ENCODE measurements at regions not wholly inside any gene's neighbourhood (a gene's known extent, or its start where the extent isn't known, plus 50 kb on each side); places are given as distances from the start of the nearest gene placed in this dataset.
A peak's percentile ranks its signal among the peaks of the same experiment; 100 is the strongest.

DNA sequence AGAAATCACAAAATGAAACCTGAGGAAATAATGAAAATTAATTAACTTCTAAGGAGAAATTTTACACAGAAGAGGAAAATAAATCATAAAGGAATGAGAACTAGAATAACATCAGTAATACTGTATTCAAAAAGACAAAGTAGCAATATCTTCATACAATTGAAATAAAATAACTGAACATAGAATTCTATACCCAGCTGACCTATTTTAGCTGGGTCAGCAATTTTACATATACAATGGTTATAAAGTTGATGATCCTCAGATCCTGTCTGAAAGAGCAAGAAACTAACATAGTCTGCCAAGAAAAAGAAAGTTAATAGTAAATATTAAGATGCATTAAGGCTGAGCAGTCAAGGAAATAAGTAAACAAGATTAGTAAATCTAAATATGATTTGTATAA is 93.0 kb upstream of the P3H2 start:
- H3K4me3 ChIP-seq (replicated peaks; ENCODE audit: low read depth, low read length): no peak overlapping the region
- no peak for DNase-seq (ENCODE audit: low read depth)
- no peak for TF ChIP-seq CTCF (IDR thresholded peaks at IDR 0.05; ENCODE audit: low read length, missing control alignments)

GRCh38 chr3:190210608-190211007 is 89.9 kb upstream of the P3H2 start:
- no peak for DNase-seq (ENCODE audit: low read depth)

DNA sequence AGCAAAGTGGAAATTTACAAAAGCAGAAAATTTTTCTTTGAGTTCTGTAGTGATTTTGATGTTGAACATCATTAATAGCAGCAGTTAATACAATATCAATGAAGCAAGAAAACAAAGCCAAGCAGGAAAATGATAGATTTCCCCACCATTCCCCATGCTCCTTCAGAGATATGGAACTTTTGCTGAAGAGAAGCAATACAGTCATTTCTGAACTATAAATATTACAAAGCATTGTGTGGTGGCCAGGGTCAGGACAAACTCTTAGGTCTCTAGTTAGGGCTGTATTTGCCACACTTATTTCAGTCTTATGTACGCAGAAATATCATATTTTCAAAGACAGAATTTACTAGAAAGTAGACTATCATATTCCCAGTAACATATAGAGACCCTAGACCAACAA is 88.8 kb upstream of the P3H2 start:
- TF ChIP-seq CTCF (IDR thresholded peaks at IDR 0.05; ENCODE audit: low read length, missing control alignments): no peak
- no peak overlapping the region for H3K4me3 ChIP-seq (replicated peaks; ENCODE audit: low read depth, low read length)
- no peak for DNase-seq (ENCODE audit: low read depth)

More at GRCh38 chr3:190210608-190211007, 89.9 kb upstream of the P3H2 start:
- no peak overlapping the region for H3K4me3 ChIP-seq (replicated peaks; ENCODE audit: low read depth, low read length)
- no peak for TF ChIP-seq CTCF (IDR thresholded peaks at IDR 0.05; ENCODE audit: low read length, missing control alignments)

GRCh38 chr3:190208196-190208595 is 87.5 kb upstream of the P3H2 start:
- DNase-seq (ENCODE audit: low read depth): no peak
- no peak for TF ChIP-seq CTCF (IDR thresholded peaks at IDR 0.05; ENCODE audit: low read length, missing control alignments)
- H3K4me3 ChIP-seq (replicated peaks; ENCODE audit: low read depth, low read length): no peak overlapping the region

GRCh38 chr3:190205739-190206138 is 85.0 kb upstream of the P3H2 start:
- no peak overlapping the region for H3K4me3 ChIP-seq (replicated peaks; ENCODE audit: low read depth, low read length)
- peak; percentile 60 for DNase-seq (ENCODE audit: low read depth)
- no peak for TF ChIP-seq CTCF (IDR thresholded peaks at IDR 0.05; ENCODE audit: low read length, missing control alignments)

GRCh38 chr3:190204200-190204599 is 83.5 kb upstream of the P3H2 start:
- no peak for DNase-seq (ENCODE audit: low read depth)
- H3K4me3 ChIP-seq (replicated peaks; ENCODE audit: low read depth, low read length): no peak overlapping the region
- TF ChIP-seq CTCF (IDR thresholded peaks at IDR 0.05; ENCODE audit: low read length, missing control alignments): no peak

DNA sequence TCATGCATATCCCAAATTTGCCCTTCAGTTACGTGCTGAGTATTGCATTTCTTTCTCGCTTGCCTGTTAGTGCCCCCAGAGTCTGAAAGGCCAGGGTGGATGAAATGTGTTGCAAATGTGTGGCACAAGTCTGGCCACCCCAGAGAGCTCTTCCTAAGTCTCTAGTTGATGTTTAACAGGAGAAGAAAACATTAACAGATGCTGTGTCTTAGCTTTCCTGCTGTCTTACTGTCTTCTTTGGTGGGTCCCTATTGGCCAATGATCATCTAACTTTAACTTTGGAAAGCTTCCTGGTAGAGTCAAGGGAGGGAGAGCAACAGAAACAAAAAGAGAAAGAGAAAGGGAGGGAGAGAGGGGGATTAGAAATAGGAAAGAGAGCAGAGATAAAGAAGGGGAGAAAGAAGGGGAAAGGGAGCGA is 76.7 kb upstream of the P3H2 start:
- no peak for TF ChIP-seq CTCF (IDR thresholded peaks at IDR 0.05; ENCODE audit: low read length, missing control alignments)
- H3K4me3 ChIP-seq (replicated peaks; ENCODE audit: low read depth, low read length): no peak overlapping the region
- DNase-seq (ENCODE audit: low read depth): no peak

All from fibroblast of pulmonary artery (primary cell).